ENCODE measurements at regions not wholly inside any gene's neighbourhood (a gene's known extent, or its start where the extent isn't known, plus 50 kb on each side); places are given as distances from the start of the nearest gene placed in this dataset.

- intact Hi-C loops (cut with micrococcal nuclease): no loop called here
Measured at GRCh38 chr16:77137045-77137444, 53.9 kb upstream of the MON1B start.
